ENCODE measurements at regions not wholly inside any gene's neighbourhood (a gene's known extent, or its start where the extent isn't known, plus 50 kb on each side); places are given as distances from the start of the nearest gene placed in this dataset.

DNA sequence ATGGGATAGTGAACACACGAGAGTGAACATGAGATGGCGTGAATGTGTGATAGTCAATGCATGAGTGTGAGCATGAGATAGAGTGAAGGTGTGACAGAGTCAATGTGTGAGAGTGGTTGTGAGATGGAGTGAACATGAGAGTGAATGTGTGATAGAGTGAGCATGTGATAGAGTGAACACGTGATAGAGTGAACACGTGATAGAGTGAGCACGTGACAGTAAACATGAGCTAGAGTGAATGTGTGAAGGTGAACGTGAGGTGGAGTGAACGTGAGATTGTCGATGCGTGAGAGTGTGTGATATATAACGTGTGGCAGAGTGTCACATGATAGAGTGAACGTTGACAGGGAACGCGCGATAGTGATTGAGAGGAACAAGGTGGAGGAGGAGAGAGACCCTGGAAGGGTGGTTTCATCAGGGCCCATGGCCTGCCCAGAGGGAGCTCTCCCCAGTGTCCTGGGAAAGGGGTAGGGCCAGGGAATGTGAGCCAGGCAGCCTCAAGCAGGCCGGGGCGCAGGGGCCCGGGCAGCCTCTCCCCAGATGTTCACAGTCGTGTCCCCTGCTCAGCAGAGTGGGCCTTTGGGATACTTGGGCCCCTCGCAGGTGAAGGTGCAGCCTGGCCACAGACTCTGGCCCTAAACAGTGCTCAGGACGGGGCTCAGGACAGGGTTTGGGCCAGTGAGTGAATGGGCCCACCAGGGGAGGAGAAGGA is 516.9 kb downstream of the EIPR1 start:
- intact Hi-C loops (cut with DNase I) = no loop called here
- DNase-seq = no peak
- no peak for ATAC-seq
- no peaks in the 10 kb centered on the region for H3K27me3 ChIP-seq (ENCODE audit: insufficient read depth in 3 of 3, low read length in 2 of 3)
- no peaks in the 10 kb centered on the region for H3K9me3 ChIP-seq
- no peak overlapping the region for H3K27ac ChIP-seq
- H3K4me1 ChIP-seq = no peaks in the 10 kb centered on the region
- TF ChIP-seq, protein P1, sequence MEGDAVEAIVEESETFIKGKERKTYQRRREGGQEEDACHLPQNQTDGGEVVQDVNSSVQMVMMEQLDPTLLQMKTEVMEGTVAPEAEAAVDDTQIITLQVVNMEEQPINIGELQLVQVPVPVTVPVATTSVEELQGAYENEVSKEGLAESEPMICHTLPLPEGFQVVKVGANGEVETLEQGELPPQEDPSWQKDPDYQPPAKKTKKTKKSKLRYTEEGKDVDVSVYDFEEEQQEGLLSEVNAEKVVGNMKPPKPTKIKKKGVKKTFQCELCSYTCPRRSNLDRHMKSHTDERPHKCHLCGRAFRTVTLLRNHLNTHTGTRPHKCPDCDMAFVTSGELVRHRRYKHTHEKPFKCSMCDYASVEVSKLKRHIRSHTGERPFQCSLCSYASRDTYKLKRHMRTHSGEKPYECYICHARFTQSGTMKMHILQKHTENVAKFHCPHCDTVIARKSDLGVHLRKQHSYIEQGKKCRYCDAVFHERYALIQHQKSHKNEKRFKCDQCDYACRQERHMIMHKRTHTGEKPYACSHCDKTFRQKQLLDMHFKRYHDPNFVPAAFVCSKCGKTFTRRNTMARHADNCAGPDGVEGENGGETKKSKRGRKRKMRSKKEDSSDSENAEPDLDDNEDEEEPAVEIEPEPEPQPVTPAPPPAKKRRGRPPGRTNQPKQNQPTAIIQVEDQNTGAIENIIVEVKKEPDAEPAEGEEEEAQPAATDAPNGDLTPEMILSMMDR (IDR thresholded peaks at IDR 0.05) = no peak
- no peak overlapping the region for H3K4me3 ChIP-seq
- H3K36me3 ChIP-seq (ENCODE audit: insufficient read depth in 1 of 2, low read depth in 1 of 2) = no peaks in the 10 kb centered on the region
- WGBS, 3 donors = 89 to 93% (median 93%) methylated on average over 20 of the region's 20 CpGs

DNA sequence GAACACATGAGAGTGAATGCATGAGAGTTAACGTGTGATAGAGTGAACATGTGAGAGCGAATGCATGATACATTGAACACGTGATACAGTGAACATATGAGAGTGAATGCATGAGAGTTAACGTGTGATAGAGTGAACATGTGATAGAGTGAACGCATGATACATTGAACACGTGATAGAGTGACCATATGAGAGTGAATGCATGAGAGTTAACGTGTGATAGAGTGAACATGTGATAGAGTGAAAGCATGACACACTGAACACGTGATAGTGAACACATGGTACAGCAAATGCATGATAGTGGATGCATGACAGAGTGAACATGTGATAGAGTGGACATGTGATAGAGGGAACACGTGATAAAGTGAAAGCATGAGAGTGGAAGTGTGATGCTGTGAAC is 517.9 kb downstream of the EIPR1 start:
- Histone ChIP-seq H3K27me3 (ENCODE audit: insufficient read depth in 3 of 3, low read length in 2 of 3) (no peaks in the 10 kb centered on the region), H3K27ac (no peak overlapping the region), H3K4me3 (no peak overlapping the region), H3K9me3 (no peaks in the 10 kb centered on the region), H3K36me3 (ENCODE audit: insufficient read depth in 1 of 2, low read depth in 1 of 2) (no peaks in the 10 kb centered on the region), H3K4me1 (no peaks in the 10 kb centered on the region)
- WGBS, 3 donors = 90 to 93% (median 93%) methylated on average over 9 of the region's 9 CpGs
- no peak for DNase-seq
- TF ChIP-seq, protein P1 (IDR thresholded peaks at IDR 0.05) = no peak
- intact Hi-C loops (cut with DNase I) = no loop called here
- ATAC-seq = no peak

DNA sequence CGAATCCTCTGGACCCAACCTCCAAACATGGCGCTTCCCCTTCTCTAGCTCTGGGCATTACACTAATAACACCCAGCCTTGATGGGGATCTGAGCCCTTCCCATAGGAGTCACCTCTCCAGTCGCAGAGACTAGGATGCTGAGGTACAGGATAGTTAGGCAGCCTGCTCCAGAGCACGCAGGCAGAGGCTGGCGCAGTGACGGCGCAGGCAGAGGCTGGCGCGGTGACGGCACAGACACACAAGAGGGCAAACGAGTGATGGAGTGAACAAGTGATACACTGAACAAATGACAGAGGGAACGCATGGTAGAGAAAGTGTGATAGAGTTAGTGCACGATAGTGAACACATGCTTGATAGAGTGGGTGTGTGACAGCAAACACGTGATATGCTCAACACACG is 518.5 kb downstream of the EIPR1 start:
- intact Hi-C loops (cut with DNase I) = no loop called here
- Histone ChIP-seq H3K4me3 (no peak overlapping the region), H3K27ac (no peak overlapping the region), H3K36me3 (ENCODE audit: insufficient read depth in 1 of 2, low read depth in 1 of 2) (no peaks in the 10 kb centered on the region), H3K27me3 (ENCODE audit: insufficient read depth in 3 of 3, low read length in 2 of 3) (no peaks in the 10 kb centered on the region), H3K9me3 (no peaks in the 10 kb centered on the region), H3K4me1 (no peaks in the 10 kb centered on the region)
- DNase-seq (no peak), ATAC-seq (no peak)
- WGBS, 3 donors = 97 to 98% (median 97%) methylated on average over 15 of the region's 15 CpGs
- TF ChIP-seq, protein P1 (IDR thresholded peaks at IDR 0.05) = no peak

DNA sequence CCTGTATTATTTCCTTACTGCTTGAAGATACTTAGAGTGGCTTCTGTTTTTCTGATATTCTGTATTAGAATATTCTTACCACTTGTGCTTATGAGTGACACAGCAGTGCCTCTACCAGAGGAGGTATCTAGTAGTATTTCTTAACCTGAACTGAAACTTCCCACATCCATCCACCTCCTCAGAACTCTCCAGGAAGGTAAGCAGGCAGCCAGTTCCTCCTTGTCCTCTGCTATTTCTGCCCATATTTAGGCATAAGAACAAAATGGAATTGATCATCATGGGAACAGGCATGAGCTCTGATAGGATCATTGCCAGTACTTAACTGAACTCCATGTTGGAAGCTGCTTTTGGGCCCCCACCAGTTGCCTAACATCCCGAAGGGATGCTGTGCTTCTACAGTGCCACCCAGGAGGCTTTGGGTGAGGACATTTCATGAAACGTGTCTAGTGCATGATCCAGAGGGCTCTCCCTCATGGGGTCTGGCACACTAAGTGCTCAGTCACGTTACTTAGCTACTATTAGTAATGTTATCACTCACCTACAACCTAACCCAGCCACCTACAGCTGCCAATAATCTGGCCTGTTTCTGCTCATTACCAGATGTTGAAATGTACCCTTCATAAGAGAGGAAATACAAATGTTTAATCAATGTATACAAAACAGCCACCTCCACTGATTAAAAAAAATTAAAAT is 520.7 kb downstream of the EIPR1 start:
- Histone ChIP-seq H3K36me3 (ENCODE audit: insufficient read depth in 1 of 2, low read depth in 1 of 2) (no peaks in the 10 kb centered on the region), H3K9me3 (no peaks in the 10 kb centered on the region), H3K27me3 (ENCODE audit: insufficient read depth in 3 of 3, low read length in 2 of 3) (no peaks in the 10 kb centered on the region), H3K4me1 (no peaks in the 10 kb centered on the region), H3K27ac (no peak overlapping the region), H3K4me3 (no peak overlapping the region)
- TF ChIP-seq, protein P1 (IDR thresholded peaks at IDR 0.05) = no peak
- no peak for DNase-seq
- 66 to 81% (median 80%) methylated on average over 3 of the region's 3 CpGs for WGBS, 3 donors
- ATAC-seq = no peak
- intact Hi-C loops (cut with DNase I) = no loop called here
